ENCODE measurements at regions not wholly inside any gene's neighbourhood (a gene's known extent, or its start where the extent isn't known, plus 50 kb on each side); places are given as distances from the start of the nearest gene placed in this dataset.

GRCh38 chr3:192077795-192078497 lies 617.0 kb downstream of the PYDC2 start:
- H3K36me3 Mint-ChIP-seq (ENCODE audit: low read depth): no peaks in the 10 kb centered on the region
- H3K4me1 Mint-ChIP-seq: peaks cover 2% of the 10 kb centered on the region
- no peaks in the 10 kb centered on the region for H3K9me3 Mint-ChIP-seq
- ChIA-PET CTCF (no interaction called here), POLR2A (no interaction called here)
- no peak for ATAC-seq (ENCODE audit: low read depth)
- H3K27me3 Mint-ChIP-seq: no peaks in the 10 kb centered on the region
- no peak overlapping the region for H3K4me3 Mint-ChIP-seq
- DNase-seq: no peak
- TF ChIP-seq CTCF (IDR thresholded peaks at IDR 0.05): no peak
- no peak overlapping the region for H3K27ac Mint-ChIP-seq
- intact Hi-C loops (cut with micrococcal nuclease): no loop called here

DNA sequence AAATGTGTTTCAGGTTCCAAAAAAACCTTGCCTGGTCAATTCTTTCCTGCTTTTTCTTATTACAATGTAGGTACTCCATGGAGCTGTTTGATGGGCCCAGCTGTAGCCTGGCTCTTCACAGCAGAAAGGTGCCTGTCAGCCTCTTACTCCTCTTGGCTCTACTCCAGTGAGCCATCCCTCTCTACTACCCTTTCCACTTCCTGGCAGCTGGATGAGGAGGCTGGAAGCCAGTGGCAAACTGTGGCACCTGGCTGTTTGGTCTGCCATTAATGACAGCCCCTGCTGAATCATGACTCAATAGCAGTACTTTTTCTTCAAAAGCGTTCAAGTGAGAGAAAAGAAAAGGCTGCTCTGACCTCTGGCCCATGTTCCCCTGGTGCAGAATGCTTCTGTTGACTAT lies 618.1 kb downstream of the PYDC2 start:
- DNase-seq (no peak), ATAC-seq (ENCODE audit: low read depth) (no peak)
- POLR2A ChIA-PET: no interaction called here
- intact Hi-C loops (cut with micrococcal nuclease): no loop called here
- Mint-ChIP-seq H3K36me3 (ENCODE audit: low read depth) (no peaks in the 10 kb centered on the region), H3K9me3 (no peaks in the 10 kb centered on the region), H3K4me1 (peaks cover 2% of the 10 kb centered on the region), H3K27ac (no peak overlapping the region), H3K27me3 (no peaks in the 10 kb centered on the region), H3K4me3 (no peak overlapping the region)
- no peak for TF ChIP-seq CTCF (IDR thresholded peaks at IDR 0.05)
- CTCF ChIA-PET: no interaction called here

- Mint-ChIP-seq H3K9me3 (no peaks in the 10 kb centered on the region), H3K27ac (no peak overlapping the region), H3K4me3 (no peak overlapping the region), H3K36me3 (ENCODE audit: low read depth) (no peaks in the 10 kb centered on the region), H3K4me1 (peaks cover 2% of the 10 kb centered on the region), H3K27me3 (no peaks in the 10 kb centered on the region)
- intact Hi-C loops (cut with micrococcal nuclease): no loop called here
- POLR2A ChIA-PET: no interaction called here
- ATAC-seq (ENCODE audit: low read depth) (no peak), DNase-seq (no peak)
- TF ChIP-seq CTCF (IDR thresholded peaks at IDR 0.05): no peak
- CTCF ChIA-PET: no interaction called here
Observed at GRCh38 chr3:192080336-192080735, 619.4 kb downstream of the PYDC2 start.

DNA sequence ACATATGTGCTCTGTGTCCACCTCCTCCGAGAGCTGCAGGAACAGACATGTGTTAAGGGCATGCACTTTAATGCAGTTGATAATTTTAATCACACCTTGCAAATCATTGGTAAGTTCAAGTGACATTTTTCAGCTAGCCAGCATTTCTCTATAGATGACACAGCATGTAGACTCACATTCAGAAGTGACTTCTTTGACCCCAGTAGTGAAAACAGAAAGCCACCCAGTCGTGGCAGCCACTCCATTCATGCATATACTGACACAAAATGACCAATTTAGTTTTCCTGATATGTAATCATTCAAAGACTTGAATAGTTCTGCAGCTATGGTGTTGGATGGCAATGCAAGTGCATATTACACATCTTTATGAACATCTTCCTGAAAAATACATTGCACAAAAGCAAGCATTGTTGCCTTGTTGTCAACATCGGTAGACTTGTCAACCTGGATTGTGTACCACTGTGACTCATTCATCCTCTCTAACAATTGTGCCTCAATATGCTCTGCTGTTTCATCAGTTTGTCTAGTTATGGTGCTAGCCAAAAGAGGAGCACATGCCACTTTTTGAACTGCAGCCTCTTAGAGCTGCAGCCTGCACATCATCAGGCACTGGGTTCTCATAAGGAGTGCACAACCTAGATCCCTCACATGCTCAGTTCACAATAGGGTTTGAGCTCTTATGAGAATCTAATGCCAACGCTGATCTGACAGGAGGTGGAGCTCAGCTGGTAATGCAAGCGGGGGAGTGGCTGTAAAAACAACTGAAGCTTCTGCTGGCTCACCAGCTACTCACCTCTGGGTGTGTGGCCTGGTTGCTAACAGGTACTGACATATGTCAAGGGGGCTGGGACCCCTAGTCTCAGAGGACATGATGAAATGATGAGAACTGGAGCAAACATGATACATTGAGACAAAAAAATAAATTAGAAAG lies 622.0 kb downstream of the PYDC2 start:
- no peak overlapping the region for H3K4me3 Mint-ChIP-seq
- H3K27ac Mint-ChIP-seq: no peak overlapping the region
- no peaks in the 10 kb centered on the region for H3K27me3 Mint-ChIP-seq
- ATAC-seq (ENCODE audit: low read depth): no peak
- peaks cover 4% of the 10 kb centered on the region for H3K4me1 Mint-ChIP-seq
- POLR2A ChIA-PET: no interaction called here
- intact Hi-C loops (cut with micrococcal nuclease): no loop called here
- no peak for DNase-seq
- no peaks in the 10 kb centered on the region for H3K36me3 Mint-ChIP-seq (ENCODE audit: low read depth)
- CTCF ChIA-PET: no interaction called here
- no peaks in the 10 kb centered on the region for H3K9me3 Mint-ChIP-seq
- TF ChIP-seq CTCF (IDR thresholded peaks at IDR 0.05): no peak
